Tibial nerve (tissue), 4 donors: ENCODE measurements at regions not wholly inside any gene's neighbourhood (a gene's known extent, or its start where the extent isn't known, plus 50 kb on each side); places are given as distances from the start of the nearest gene placed in this dataset.
A peak's percentile ranks its signal among the peaks of the same experiment; 100 is the strongest.

ENCODE experiments used
- DNase-seq, 2 donors: peaks; one replicate each; pipeline ENCODE4 v3.0.0-alpha.2; 2019; ENCODE audit warnings: low spot score in 2 of 2
- H3K27ac ChIP-seq, 4 donors: fragments of 200-600 bp; sonication (generic) in 3 of 4; one replicate each; pipeline ENCODE4 v1.5.1; 2017 to 2019; ENCODE audit warnings: mild to moderate bottlenecking in 1 of 4
- H3K27me3 ChIP-seq, 2 donors: fragments of 200-600 bp; sonication (generic) in 1 of 2; one replicate each; pipeline versions ENCODE4 v1.5.1 to v1.6.0; 2017 to 2019
- H3K36me3 ChIP-seq, 3 donors: fragments of 200-600 bp; sonication (generic); one replicate each; pipeline ENCODE4 v1.5.1; 2018 to 2019
- H3K4me1 ChIP-seq, 4 donors: fragments of 200-600 bp; sonication (generic) in 3 of 4; one replicate each; pipeline ENCODE4 v1.5.1; 2017 to 2019
- H3K4me3 ChIP-seq, 4 donors: fragments of 200-600 bp; sonication (generic) in 3 of 4; one replicate each; pipeline ENCODE4 v1.5.1; 2017 to 2019; ENCODE audit warnings: mild to moderate bottlenecking in 1 of 4, moderate library complexity in 1 of 4
- H3K9me3 ChIP-seq, 4 donors: fragments of 200-600 bp; sonication (generic) in 3 of 4; one replicate each; pipeline ENCODE4 v1.5.1; 2017 to 2019
- CTCF ChIP-seq, 5 experiments: fragments of 200-600 bp in 3 of 5; fragments of 450-650 bp in 2 of 5; sonication (generic) in 3 of 5; IDR thresholded peaks; one replicate each; pipeline ENCODE4 v1.5.1; 2016 to 2019; ENCODE audit warnings: antibody characterized with exemption in 5 of 5, mild to moderate bottlenecking in 3 of 5, moderate library complexity in 2 of 5
- EP300 ChIP-seq, 2 donors: sonication (generic); formaldehyde crosslinking; IDR thresholded peaks; one replicate each; pipeline ENCODE4 v1.6.1; 2017; ENCODE audit warnings: antibody characterized with exemption in 2 of 2, mild to moderate bottlenecking in 1 of 2
- POLR2A ChIP-seq, 2 donors: fragments of 450-650 bp; IDR thresholded peaks; one replicate each; pipeline ENCODE4 v1.6.1; 2017; ENCODE audit warnings: antibody characterized with exemption in 2 of 2, mild to moderate bottlenecking in 2 of 2, moderate library complexity in 2 of 2
- WGBS, 2 donors: methylation state at CpG; one replicate each; pipeline ENCODE4 v1.1.5; 2018; 5-methylcytosine and 5-hydroxymethylcytosine counted together

GRCh38 chr15:66878761-66879160, 176.7 kb downstream of the SMAD6 start:
- TF ChIP-seq POLR2A (IDR thresholded peaks at IDR 0.05) (no peak), CTCF (IDR thresholded peaks at IDR 0.05) (no peak), EP300 (IDR thresholded peaks at IDR 0.05) (no peak)
- peak overlapping the region in 1 of 4 donors; percentile 11 for H3K27ac ChIP-seq
- H3K27me3 ChIP-seq = no peaks in the 10 kb centered on the region
- 91 to 98% methylated on average over 4 of the region's 4 CpGs for WGBS, 2 donors
- peaks cover 0 to 60% (median 14%) of the 10 kb centered on the region in 4 donors for H3K4me1 ChIP-seq
- no peak for DNase-seq
- no peak overlapping the region for H3K4me3 ChIP-seq
- no peaks in the 10 kb centered on the region for H3K9me3 ChIP-seq
- H3K36me3 ChIP-seq = no peaks in the 10 kb centered on the region

GRCh38 chr15:66879531-66880368, 177.7 kb downstream of the SMAD6 start:
- Histone ChIP-seq H3K4me1 (peaks cover 0 to 69% (median 14%) of the 10 kb centered on the region in 4 donors), H3K4me3 (no peak overlapping the region), H3K27me3 (no peaks in the 10 kb centered on the region), H3K36me3 (no peaks in the 10 kb centered on the region), H3K9me3 (no peaks in the 10 kb centered on the region), H3K27ac (peak overlapping the region in 1 of 4 donors; percentile 33)
- peak in 1 of 2 donors; percentile 4 for DNase-seq
- TF ChIP-seq POLR2A (IDR thresholded peaks at IDR 0.05) (no peak), EP300 (IDR thresholded peaks at IDR 0.05) (no peak), CTCF (IDR thresholded peaks at IDR 0.05) (no peak)
- 85 to 93% methylated on average over 8 of the region's 8 CpGs for WGBS, 2 donors

GRCh38 chr15:66880380-66881155, 178.5 kb downstream of the SMAD6 start:
- 93 to 95% methylated on average over 11 of the region's 11 CpGs for WGBS, 2 donors
- Histone ChIP-seq H3K36me3 (no peaks in the 10 kb centered on the region), H3K27ac (peak overlapping the region in 1 of 4 donors; percentile 33), H3K27me3 (no peaks in the 10 kb centered on the region), H3K9me3 (no peaks in the 10 kb centered on the region), H3K4me3 (no peak overlapping the region), H3K4me1 (peaks cover 0 to 69% (median 14%) of the 10 kb centered on the region in 4 donors)
- TF ChIP-seq POLR2A (IDR thresholded peaks at IDR 0.05) = no peak
- no peak for TF ChIP-seq CTCF (IDR thresholded peaks at IDR 0.05)
- TF ChIP-seq EP300 (IDR thresholded peaks at IDR 0.05) = no peak
- peak in 1 of 2 donors; percentile 6 for DNase-seq

GRCh38 chr15:66881173-66881905, 179.3 kb downstream of the SMAD6 start:
- no peaks in the 10 kb centered on the region for H3K27me3 ChIP-seq
- 90 to 94% methylated on average over 11 to 12 of the region's 12 CpGs for WGBS, 2 donors
- no peaks in the 10 kb centered on the region for H3K36me3 ChIP-seq
- peak in 1 of 2 donors; percentile 3 for DNase-seq
- H3K4me1 ChIP-seq = peaks cover 0 to 69% (median 14%) of the 10 kb centered on the region in 4 donors
- TF ChIP-seq POLR2A (IDR thresholded peaks at IDR 0.05) = no peak
- no peak for TF ChIP-seq EP300 (IDR thresholded peaks at IDR 0.05)
- TF ChIP-seq CTCF (IDR thresholded peaks at IDR 0.05) = no peak
- H3K9me3 ChIP-seq = no peaks in the 10 kb centered on the region
- H3K27ac ChIP-seq = peak overlapping the region in 1 of 4 donors; percentile 80
- H3K4me3 ChIP-seq = no peak overlapping the region
